ENCODE measurements at regions not wholly inside any gene's neighbourhood (a gene's known extent, or its start where the extent isn't known, plus 50 kb on each side); places are given as distances from the start of the nearest gene placed in this dataset.

DNA sequence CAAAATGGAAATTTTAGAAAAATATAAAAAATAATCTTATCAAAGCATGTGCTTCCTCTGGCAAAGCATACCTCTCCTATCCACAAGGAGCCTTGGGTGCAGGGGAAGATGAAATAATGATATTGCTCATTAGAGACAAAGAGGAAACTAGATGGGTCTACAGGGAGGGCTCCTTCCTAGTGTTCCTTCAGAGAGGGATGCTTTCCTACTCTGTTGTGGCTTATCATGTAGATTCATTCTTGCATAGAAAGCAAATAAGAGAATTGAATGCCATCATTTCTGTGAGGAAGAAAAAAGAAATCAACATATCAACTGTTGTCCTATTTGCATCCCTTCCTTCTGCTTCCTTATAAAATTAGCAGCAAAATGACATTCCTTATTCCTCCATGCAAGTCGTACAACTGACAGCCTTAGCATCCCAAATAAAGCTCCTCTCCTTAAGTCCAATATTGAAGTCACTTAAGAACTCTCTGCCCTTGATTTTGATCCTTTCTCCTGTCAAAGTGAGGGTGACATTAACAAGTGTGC, 543.9 kb upstream of the PLXNA2 start:
- H3K9me3 ChIP-seq (ENCODE audit: insufficient read depth, low read length), result no peaks in the 10 kb centered on the region
- H3K4me2 ChIP-seq (ENCODE audit: low read depth, low read length, poor library complexity, severe bottlenecking), result no peak overlapping the region
- H3K27me3 ChIP-seq (ENCODE audit: low read length), result no peaks in the 10 kb centered on the region
- no peaks in the 10 kb centered on the region for H3K79me2 ChIP-seq (ENCODE audit: insufficient read depth, low read length)
- H3K27ac ChIP-seq (ENCODE audit: low read depth, low read length), result no peak overlapping the region
- H3F3A ChIP-seq (ENCODE audit: insufficient read depth), result no peaks in the 10 kb centered on the region
- H3K4me3 ChIP-seq (ENCODE audit: insufficient read depth, low read length, poor library complexity, severe bottlenecking), result no peak overlapping the region
- TF ChIP-seq EZH2phosphoT487 (conservative IDR thresholded peaks at IDR 0.05; ENCODE audit: low read length), result no peak
- TF ChIP-seq, protein P1, sequence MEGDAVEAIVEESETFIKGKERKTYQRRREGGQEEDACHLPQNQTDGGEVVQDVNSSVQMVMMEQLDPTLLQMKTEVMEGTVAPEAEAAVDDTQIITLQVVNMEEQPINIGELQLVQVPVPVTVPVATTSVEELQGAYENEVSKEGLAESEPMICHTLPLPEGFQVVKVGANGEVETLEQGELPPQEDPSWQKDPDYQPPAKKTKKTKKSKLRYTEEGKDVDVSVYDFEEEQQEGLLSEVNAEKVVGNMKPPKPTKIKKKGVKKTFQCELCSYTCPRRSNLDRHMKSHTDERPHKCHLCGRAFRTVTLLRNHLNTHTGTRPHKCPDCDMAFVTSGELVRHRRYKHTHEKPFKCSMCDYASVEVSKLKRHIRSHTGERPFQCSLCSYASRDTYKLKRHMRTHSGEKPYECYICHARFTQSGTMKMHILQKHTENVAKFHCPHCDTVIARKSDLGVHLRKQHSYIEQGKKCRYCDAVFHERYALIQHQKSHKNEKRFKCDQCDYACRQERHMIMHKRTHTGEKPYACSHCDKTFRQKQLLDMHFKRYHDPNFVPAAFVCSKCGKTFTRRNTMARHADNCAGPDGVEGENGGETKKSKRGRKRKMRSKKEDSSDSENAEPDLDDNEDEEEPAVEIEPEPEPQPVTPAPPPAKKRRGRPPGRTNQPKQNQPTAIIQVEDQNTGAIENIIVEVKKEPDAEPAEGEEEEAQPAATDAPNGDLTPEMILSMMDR (IDR thresholded peaks at IDR 0.05; ENCODE audit: insufficient read depth, low read length, poor library complexity, severe bottlenecking), result no peak
- H2AFZ ChIP-seq (ENCODE audit: low read depth, low read length, severe bottlenecking), result no peak overlapping the region
- no peaks in the 10 kb centered on the region for H3K9me2 ChIP-seq (replicated peaks; ENCODE audit: insufficient read depth, low read length)
- no peaks in the 10 kb centered on the region for H3K36me3 ChIP-seq (ENCODE audit: low read length)
- no peaks in the 10 kb centered on the region for H4K20me1 ChIP-seq (ENCODE audit: low read depth, low read length)
- no peak overlapping the region for H3K9ac ChIP-seq (ENCODE audit: low read length)

DNA sequence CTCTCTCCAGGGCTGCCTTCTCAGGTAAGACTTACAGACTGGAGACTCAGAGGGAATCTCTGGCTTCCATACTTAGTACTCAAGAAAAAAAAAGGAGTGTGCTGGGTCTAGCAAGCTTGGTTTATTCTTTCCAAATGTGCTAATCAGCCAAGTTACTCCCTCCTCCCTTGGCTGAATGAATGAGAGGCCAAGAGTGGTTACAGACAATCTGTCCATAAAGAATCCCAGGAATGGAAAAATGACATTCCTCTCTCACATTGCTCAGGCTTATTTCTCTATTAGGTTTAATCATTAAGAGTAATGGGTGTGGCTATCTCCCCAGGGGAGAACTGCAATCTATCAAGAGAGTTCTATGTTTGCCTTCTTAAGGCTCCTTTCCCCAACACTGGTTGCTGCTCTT, 547.3 kb upstream of the PLXNA2 start:
- Histone ChIP-seq H3K9me2 (replicated peaks; ENCODE audit: insufficient read depth, low read length) (no peaks in the 10 kb centered on the region), H3K4me3 (ENCODE audit: insufficient read depth, low read length, poor library complexity, severe bottlenecking) (no peak overlapping the region), H3K9ac (ENCODE audit: low read length) (no peak overlapping the region), H3K27ac (ENCODE audit: low read depth, low read length) (no peak overlapping the region), H3K79me2 (ENCODE audit: insufficient read depth, low read length) (no peaks in the 10 kb centered on the region), H4K20me1 (ENCODE audit: low read depth, low read length) (no peaks in the 10 kb centered on the region), H2AFZ (ENCODE audit: low read depth, low read length, severe bottlenecking) (no peak overlapping the region), H3K4me2 (ENCODE audit: low read depth, low read length, poor library complexity, severe bottlenecking) (no peak overlapping the region), H3K27me3 (ENCODE audit: low read length) (no peaks in the 10 kb centered on the region), H3K36me3 (ENCODE audit: low read length) (no peaks in the 10 kb centered on the region), H3K9me3 (ENCODE audit: insufficient read depth, low read length) (no peaks in the 10 kb centered on the region), H3F3A (ENCODE audit: insufficient read depth) (no peaks in the 10 kb centered on the region)
- TF ChIP-seq EZH2phosphoT487 (conservative IDR thresholded peaks at IDR 0.05; ENCODE audit: low read length), result no peak
- TF ChIP-seq, protein P1 (IDR thresholded peaks at IDR 0.05; ENCODE audit: insufficient read depth, low read length, poor library complexity, severe bottlenecking), result no peak

DNA sequence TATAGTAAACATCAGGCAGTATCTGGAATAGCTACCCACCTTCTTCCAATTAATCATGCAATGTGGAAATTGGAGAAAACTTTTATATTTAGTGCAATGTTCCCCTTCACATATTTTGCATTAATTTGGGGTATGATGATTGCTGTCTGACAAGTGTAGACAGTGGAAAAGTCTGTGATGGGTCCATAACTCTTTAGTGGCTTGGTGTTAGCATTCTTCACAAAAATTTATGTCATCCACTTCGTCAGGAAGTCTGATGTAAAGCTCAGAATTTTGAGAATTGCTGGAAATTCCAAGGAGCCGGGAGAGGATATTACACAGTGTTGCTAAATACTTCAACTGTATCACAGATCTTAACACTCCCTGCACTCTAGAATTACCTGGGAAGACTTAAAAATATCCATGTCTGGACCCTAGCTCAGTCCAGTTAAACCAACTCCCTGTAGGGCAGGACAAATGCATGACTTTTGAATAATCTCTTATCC, 549.7 kb upstream of the PLXNA2 start:
- no peaks in the 10 kb centered on the region for H3K27me3 ChIP-seq (ENCODE audit: low read length)
- H3K36me3 ChIP-seq (ENCODE audit: low read length), result no peaks in the 10 kb centered on the region

More for the DNA sequence above, 549.7 kb upstream of the PLXNA2 start:
- H2AFZ ChIP-seq (ENCODE audit: low read depth, low read length, severe bottlenecking), result no peak overlapping the region
- no peaks in the 10 kb centered on the region for H3F3A ChIP-seq (ENCODE audit: insufficient read depth)
- H3K9ac ChIP-seq (ENCODE audit: low read length), result no peak overlapping the region
- TF ChIP-seq EZH2phosphoT487 (conservative IDR thresholded peaks at IDR 0.05; ENCODE audit: low read length), result no peak
- TF ChIP-seq, protein P1 (IDR thresholded peaks at IDR 0.05; ENCODE audit: insufficient read depth, low read length, poor library complexity, severe bottlenecking), result no peak
- H4K20me1 ChIP-seq (ENCODE audit: low read depth, low read length), result no peaks in the 10 kb centered on the region
- H3K4me3 ChIP-seq (ENCODE audit: insufficient read depth, low read length, poor library complexity, severe bottlenecking), result no peak overlapping the region
- H3K9me2 ChIP-seq (replicated peaks; ENCODE audit: insufficient read depth, low read length), result no peaks in the 10 kb centered on the region
- H3K79me2 ChIP-seq (ENCODE audit: insufficient read depth, low read length), result no peaks in the 10 kb centered on the region
- H3K9me3 ChIP-seq (ENCODE audit: insufficient read depth, low read length), result no peaks in the 10 kb centered on the region
- H3K4me2 ChIP-seq (ENCODE audit: low read depth, low read length, poor library complexity, severe bottlenecking), result no peak overlapping the region
- no peak overlapping the region for H3K27ac ChIP-seq (ENCODE audit: low read depth, low read length)

Data from SU-DHL-6 (cell line).